GM23338 (cell line): ENCODE measurements at regions not wholly inside any gene's neighbourhood (a gene's known extent, or its start where the extent isn't known, plus 50 kb on each side); places are given as distances from the start of the nearest gene placed in this dataset.

ENCODE experiments used
- ATAC-seq: fragments of 200-7000 bp; cut with Tn5 transposase; 3 replicates; pipeline ENCODE4 v1.9.1; 2020
- DNase-seq: peaks from one replicate; pipeline ENCODE4 v3.0.0-alpha.2; 2015; ENCODE audit warnings: low spot score
- H2AFZ ChIP-seq: fragments of 200-600 bp; sonication (generic); 2 replicates; pipeline ENCODE4 v1.8.0; 2016; ENCODE audit warnings: antibody characterized with exemption, mild to moderate bottlenecking, moderate library complexity
- H3F3A ChIP-seq: fragments of 200-600 bp; sonication (generic); replicated peaks from 2 replicates; pipeline ENCODE4 v1.8.0; 2017; ENCODE audit warnings: antibody characterized with exemption, mixed run types, low read depth
- H3K27ac ChIP-seq: fragments of 200-600 bp; sonication (generic); 2 replicates; pipeline ENCODE4 v1.6.1; 2016; ENCODE audit warnings: low read depth
- H3K27me3 ChIP-seq: fragments of 200-600 bp; sonication (generic); 2 replicates; pipeline ENCODE4 v1.8.0; 2016; ENCODE audit warnings: mild to moderate bottlenecking, mixed run types, moderate library complexity; ENCODE audit not compliant: insufficient read depth
- H3K36me3 ChIP-seq: fragments of 200-600 bp; sonication (generic); 2 replicates; pipeline ENCODE4 v1.8.0; 2016; ENCODE audit warnings: mild to moderate bottlenecking; ENCODE audit not compliant: insufficient read depth
- H3K4me1 ChIP-seq: fragments of 200-600 bp; sonication (generic); 2 replicates; pipeline ENCODE4 v1.8.0; 2016; ENCODE audit warnings: mild to moderate bottlenecking, moderate library complexity; ENCODE audit not compliant: insufficient read depth
- H3K4me2 ChIP-seq: fragments of 200-600 bp; sonication (generic); 2 replicates; pipeline ENCODE4 v1.7.1; 2017; ENCODE audit warnings: mixed run types
- H3K4me3 ChIP-seq: fragments of 200-600 bp; sonication (generic); 2 replicates; pipeline ENCODE4 v1.6.1; 2016; ENCODE audit warnings: mixed run types
- H3K79me2 ChIP-seq: fragments of 200-600 bp; sonication (generic); replicated peaks from 2 replicates; pipeline ENCODE4 v1.8.0; 2017; ENCODE audit warnings: mild to moderate bottlenecking; ENCODE audit not compliant: insufficient read depth
- H3K9me2 ChIP-seq: fragments of 200-600 bp; sonication (generic); 2 replicates; pipeline ENCODE4 v1.8.0; 2017; ENCODE audit not compliant: insufficient read depth
- H4K20me1 ChIP-seq: fragments of 200-600 bp; sonication (generic); replicated peaks from 2 replicates; pipeline ENCODE4 v1.8.0; 2017; ENCODE audit warnings: mild to moderate bottlenecking; ENCODE audit not compliant: insufficient read depth
- H3K27ac Mint-ChIP-seq: 2 replicates; pipeline ENCODE4 v1.8.0; 2020; ENCODE audit warnings: inconsistent platforms, mild to moderate bottlenecking, moderate library complexity, mixed read lengths
- H3K27me3 Mint-ChIP-seq: 3 replicates; pipeline ENCODE4 v1.8.0; 2022; ENCODE audit warnings: low read depth, mild to moderate bottlenecking, moderate library complexity, mixed read lengths, inconsistent platforms; ENCODE audit not compliant: insufficient read depth, poor library complexity
- H3K36me3 Mint-ChIP-seq: 3 replicates; pipeline ENCODE4 v1.8.0; 2021; ENCODE audit warnings: low read depth, mild to moderate bottlenecking, inconsistent platforms, moderate library complexity, mixed read lengths
- H3K4me1 Mint-ChIP-seq: 3 replicates; pipeline ENCODE4 v1.8.0; 2020; ENCODE audit warnings: mild to moderate bottlenecking, inconsistent platforms, mixed read lengths
- H3K4me3 Mint-ChIP-seq: 3 replicates; pipeline ENCODE4 v1.8.0; 2021; ENCODE audit warnings: moderate library complexity, mild to moderate bottlenecking, inconsistent platforms, mixed read lengths
- H3K9me3 Mint-ChIP-seq: 3 replicates; pipeline ENCODE4 v1.8.0; 2020; ENCODE audit warnings: moderate library complexity, mild to moderate bottlenecking, inconsistent platforms, mixed read lengths
- CREB1 ChIP-seq: fragments of 250-450 bp; sonication (Bioruptor Pico); IDR thresholded peaks from 2 replicates; pipeline ENCODE4 v1.5.0; 2020; ENCODE audit warnings: low read depth, mild to moderate bottlenecking, moderate library complexity
- CTCF ChIP-seq, 2 experiments: fragments of 200-600 bp in 1 of 2; sonication (generic) in 1 of 2; conservative IDR thresholded peaks; 2 replicates each; pipeline versions ENCODE4 v1.5.1 to v1.6.1; 2016 to 2017; ENCODE audit warnings: antibody characterized with exemption in 2 of 2, low read depth in 2 of 2, mild to moderate bottlenecking in 2 of 2, moderate library complexity in 1 of 2
- EZH2phosphoT487 ChIP-seq: fragments of 200-600 bp; sonication (generic); IDR thresholded peaks from one replicate; pipeline ENCODE4 v1.8.1; 2018; ENCODE audit warnings: antibody characterized with exemption; ENCODE audit not compliant: unreplicated experiment
- NANOG ChIP-seq: IDR thresholded peaks from 2 replicates; pipeline ENCODE4 v1.6.1; 2016; ENCODE audit warnings: antibody characterized with exemption, borderline replicate concordance
- POLR2AphosphoS5 ChIP-seq: IDR thresholded peaks from 2 replicates; pipeline ENCODE4 v1.6.1; 2016; ENCODE audit warnings: antibody characterized with exemption, low read depth
- REST ChIP-seq: IDR thresholded peaks from one replicate; pipeline ENCODE4 v1.6.1; 2018; ENCODE audit warnings: antibody characterized with exemption; ENCODE audit not compliant: unreplicated experiment
- STAT1 ChIP-seq: IDR thresholded peaks from one replicate; pipeline ENCODE4 v1.6.1; 2016; ENCODE audit warnings: antibody characterized with exemption; ENCODE audit not compliant: unreplicated experiment
- ZNF114 ChIP-seq: fragments of 250-450 bp; sonication (Bioruptor Pico); IDR thresholded peaks from 2 replicates; pipeline ENCODE4 v1.5.0; 2020; ENCODE audit warnings: mild to moderate bottlenecking, moderate library complexity
- ZNF331 ChIP-seq: fragments of 250-450 bp; sonication (Bioruptor Pico); IDR thresholded peaks from 2 replicates; pipeline ENCODE4 v1.5.0; 2020; ENCODE audit warnings: low read depth, mild to moderate bottlenecking, moderate library complexity
- ZNF462 ChIP-seq: fragments of 250-450 bp; sonication (Bioruptor Pico); IDR thresholded peaks from 2 replicates; pipeline ENCODE4 v1.5.0; 2020; ENCODE audit warnings: mild to moderate bottlenecking, moderate library complexity

GRCh38 chr10:44520651-44521050 is 135.8 kb upstream of the CXCL12 start (continued):
- TF ChIP-seq ZNF462 (no peak), CTCF (conservative IDR thresholded peaks at IDR 0.05; ENCODE audit: low read depth in 2 of 2) (no peak), ZNF331 (no peak), STAT1 (no peak)

- no peaks in the 10 kb centered on the region for H3K4me1 ChIP-seq
- no peaks in the 10 kb centered on the region for H3K4me1 Mint-ChIP-seq
- no peaks in the 10 kb centered on the region for H3K79me2 ChIP-seq
- no peak overlapping the region for H3K27ac Mint-ChIP-seq
- no peaks in the 10 kb centered on the region for H3K27me3 ChIP-seq
- no peaks in the 10 kb centered on the region for H4K20me1 ChIP-seq
- H3K4me3 Mint-ChIP-seq = no peak overlapping the region
- H3K36me3 ChIP-seq = no peaks in the 10 kb centered on the region
- H3K4me2 ChIP-seq = no peak overlapping the region
- no peaks in the 10 kb centered on the region for H3F3A ChIP-seq
- no peak overlapping the region for H3K4me3 ChIP-seq
- TF ChIP-seq EZH2phosphoT487 (no peak), STAT1 (no peak), POLR2AphosphoS5 (no peak), ZNF114 (CRISPR knock-in tag) (no peak), CTCF (conservative IDR thresholded peaks at IDR 0.05; ENCODE audit: low read depth in 2 of 2) (no peak), REST (no peak), NANOG (no peak), CREB1 (CRISPR knock-in tag) (no peak), ZNF331 (no peak)
- no peak overlapping the region for H3K27ac ChIP-seq
- H3K9me2 ChIP-seq = no peaks in the 10 kb centered on the region
- H3K36me3 Mint-ChIP-seq = no peaks in the 10 kb centered on the region; the same call in 2 of the 3 replicates
- no peaks in the 10 kb centered on the region for H3K27me3 Mint-ChIP-seq
- no peak overlapping the region for H2AFZ ChIP-seq
- DNase-seq (no peak), ATAC-seq (no peak)
- peaks cover 15% of the 10 kb centered on the region for H3K9me3 Mint-ChIP-seq
Measured at GRCh38 chr10:44539178-44539577, 154.3 kb upstream of the CXCL12 start.
